HAP-1 (cell line): ENCODE measurements at regions not wholly inside any gene's neighbourhood (a gene's known extent, or its start where the extent isn't known, plus 50 kb on each side); places are given as distances from the start of the nearest gene placed in this dataset.

Source experiments
- DNase-seq, 2 experiments: peaks; one replicate each; pipeline ENCODE4 v3.0.0-alpha.2; 2016 to 2020; ENCODE audit warnings: low spot score in 2 of 2
- H3K27me3 ChIP-seq: fragments of 250-450 bp; sonication (Bioruptor Pico); 2 replicates; pipeline ENCODE4 v1.5.1; 2020; ENCODE audit warnings: low read depth, mild to moderate bottlenecking, moderate library complexity
- H3K36me3 ChIP-seq: fragments of 250-450 bp; sonication (Bioruptor Pico); replicated peaks from 2 replicates; pipeline ENCODE4 v1.5.1; 2020; ENCODE audit warnings: mild to moderate bottlenecking
- H3K4me1 ChIP-seq: fragments of 250-450 bp; sonication (Bioruptor Pico); 2 replicates; pipeline ENCODE4 v1.5.1; 2020; ENCODE audit warnings: mild to moderate bottlenecking
- H3K4me3 ChIP-seq: fragments of 250-450 bp; sonication (Bioruptor Pico); 2 replicates; pipeline ENCODE4 v1.5.1; 2020; ENCODE audit warnings: mild to moderate bottlenecking, moderate library complexity
- H3K9me3 ChIP-seq: fragments of 250-450 bp; sonication (Bioruptor Pico); 2 replicates; pipeline ENCODE4 v1.5.1; 2020; ENCODE audit warnings: mild to moderate bottlenecking, moderate library complexity
- in situ Hi-C: fragments of 300-500 bp; cut with MboI; formaldehyde crosslinking; loops from 3 replicates; pipeline ENCODE4 v1.14.3; 2020; ENCODE audit warnings: low sequenced_read_pairs, inconsistent platforms, mixed read lengths

DNA sequence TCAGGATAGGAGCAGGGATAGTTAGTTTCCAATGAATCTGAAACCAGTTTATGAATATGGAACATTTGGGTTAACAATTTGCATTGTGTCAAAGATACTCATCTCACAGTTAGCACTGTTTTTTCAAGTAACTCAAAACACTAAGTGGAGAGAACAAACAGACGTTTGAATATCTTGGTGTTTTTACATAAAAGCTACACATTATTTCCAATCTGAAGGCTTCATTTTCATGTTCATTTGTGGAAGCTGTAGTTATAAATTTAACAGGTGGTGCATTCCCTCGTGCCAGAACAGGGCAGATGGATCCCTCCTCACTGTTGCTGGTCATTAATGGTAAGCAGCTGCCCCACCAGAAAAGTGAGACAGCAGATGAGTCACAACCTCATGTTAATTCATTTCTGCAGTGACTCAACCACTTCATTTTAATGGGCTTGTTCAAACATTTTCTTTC, 286.9 kb downstream of the TMX3 start:
- Histone ChIP-seq H3K4me3 (no peak overlapping the region), H3K4me1 (no peaks in the 10 kb centered on the region), H3K27me3 (no peaks in the 10 kb centered on the region), H3K36me3 (no peaks in the 10 kb centered on the region), H3K9me3 (no peaks in the 10 kb centered on the region)
- in situ Hi-C loops, result no loop called here
- no peak for DNase-seq

DNA sequence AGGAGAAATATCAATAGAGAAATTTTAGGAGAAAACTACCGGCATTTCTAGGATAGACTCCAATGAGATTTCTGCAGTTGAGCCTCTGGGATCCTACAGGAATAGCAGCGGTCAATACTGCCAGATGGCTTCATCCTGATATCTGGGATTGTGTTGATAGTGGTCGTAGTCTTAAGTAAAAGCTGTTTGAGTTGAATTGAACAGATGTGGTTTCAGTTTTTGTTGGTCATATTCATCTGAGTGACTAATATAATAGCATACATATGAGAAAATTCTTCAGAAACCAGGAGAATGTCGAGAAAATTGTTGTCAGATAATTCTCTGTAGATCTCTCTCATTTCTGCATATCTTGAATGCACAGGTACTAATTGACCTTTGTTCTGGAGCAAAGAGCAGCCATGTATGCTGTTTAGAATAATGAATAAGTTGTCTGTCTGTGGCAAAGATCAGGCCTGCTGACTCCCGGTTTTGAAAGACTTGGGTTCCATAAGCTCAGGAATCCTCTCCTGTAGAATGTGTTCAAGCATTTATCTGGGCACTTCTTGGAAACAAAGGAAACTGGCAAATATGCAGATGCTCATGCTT, 288.1 kb downstream of the TMX3 start:
- no peaks in the 10 kb centered on the region for H3K4me1 ChIP-seq
- in situ Hi-C loops, result no loop called here
- H3K27me3 ChIP-seq, result no peaks in the 10 kb centered on the region
- DNase-seq, result no peak
- H3K4me3 ChIP-seq, result no peak overlapping the region
- H3K9me3 ChIP-seq, result no peaks in the 10 kb centered on the region
- H3K36me3 ChIP-seq, result no peaks in the 10 kb centered on the region

DNA sequence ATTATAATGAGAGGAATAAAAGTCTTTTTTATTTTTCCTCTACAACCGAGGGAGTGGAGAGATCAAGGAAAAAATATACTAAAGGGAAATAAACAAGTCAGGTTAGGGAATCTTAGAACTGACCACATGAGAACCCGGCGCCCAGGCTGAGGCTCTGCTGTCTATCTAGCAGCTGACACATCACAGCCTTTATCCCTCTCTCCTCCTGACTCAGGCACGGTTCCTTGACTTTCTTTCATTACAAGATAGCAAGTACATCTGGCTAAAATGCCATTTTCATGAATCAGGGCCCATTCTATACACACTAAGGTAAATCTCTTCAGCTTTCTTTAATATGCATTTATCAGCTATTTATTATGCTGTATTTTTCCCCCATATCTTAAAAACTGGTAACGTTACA, 296.0 kb downstream of the TMX3 start:
- in situ Hi-C loops, result no loop called here
- DNase-seq, result no peak
- H3K4me1 ChIP-seq, result no peaks in the 10 kb centered on the region

DNA sequence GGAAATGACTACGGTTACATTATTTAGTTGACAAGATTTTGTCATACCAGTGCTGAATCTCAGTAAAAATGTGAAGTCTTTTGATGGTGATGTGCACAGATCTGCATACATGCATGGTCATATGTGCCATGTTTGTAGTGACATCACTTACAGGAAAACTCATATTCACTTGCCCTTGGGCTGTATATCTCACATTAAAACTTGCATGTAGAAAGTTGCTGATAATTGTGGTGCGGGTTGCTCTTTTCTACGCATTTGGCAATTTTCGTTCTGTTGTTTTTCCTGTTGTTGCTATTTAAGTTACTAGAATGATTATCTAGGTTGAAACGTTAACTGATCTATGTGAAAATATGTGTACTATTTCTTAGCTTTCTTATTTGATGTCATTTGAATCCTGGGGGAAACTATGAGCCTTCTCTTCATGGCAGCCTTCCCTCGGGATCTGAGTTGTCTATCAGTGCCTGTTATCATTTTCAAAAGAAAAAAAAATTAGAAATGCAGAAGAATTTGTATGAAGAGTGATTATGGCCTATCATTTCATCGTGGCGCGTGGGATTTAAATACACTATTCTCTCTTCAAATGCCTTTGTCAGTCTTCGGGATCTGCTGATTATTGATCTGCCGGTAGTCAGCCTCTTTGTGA, 296.6 kb downstream of the TMX3 start:
- H3K27me3 ChIP-seq, result no peaks in the 10 kb centered on the region
- DNase-seq, result no peak
- H3K4me3 ChIP-seq, result no peak overlapping the region
- H3K9me3 ChIP-seq, result no peaks in the 10 kb centered on the region
- no peaks in the 10 kb centered on the region for H3K4me1 ChIP-seq
- in situ Hi-C loops, result no loop called here
- no peaks in the 10 kb centered on the region for H3K36me3 ChIP-seq

More for the DNA sequence above, 296.0 kb downstream of the TMX3 start:
- Histone ChIP-seq H3K36me3 (no peaks in the 10 kb centered on the region), H3K9me3 (no peaks in the 10 kb centered on the region), H3K4me3 (no peak overlapping the region), H3K27me3 (no peaks in the 10 kb centered on the region)

DNA sequence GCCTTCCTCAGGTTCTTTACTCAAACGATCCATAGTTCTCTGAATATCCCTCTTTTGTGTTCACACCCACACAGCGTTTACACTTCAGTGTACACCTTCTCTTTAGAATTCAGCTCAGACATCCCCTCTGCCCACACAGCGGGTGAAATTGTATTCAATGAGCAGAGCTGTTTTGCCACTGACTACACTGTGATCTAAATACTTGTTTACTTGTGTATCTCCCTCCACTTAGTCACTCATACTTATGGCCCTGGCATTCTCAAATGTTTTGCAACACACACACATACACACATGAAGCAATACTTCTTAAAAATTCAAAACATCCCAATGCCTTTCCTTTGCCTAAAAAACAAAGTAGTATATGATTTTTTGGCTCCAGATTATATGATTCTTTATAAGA, 297.1 kb downstream of the TMX3 start:
- in situ Hi-C loops, result no loop called here
- Histone ChIP-seq H3K4me3 (no peak overlapping the region), H3K9me3 (no peaks in the 10 kb centered on the region), H3K4me1 (no peaks in the 10 kb centered on the region), H3K36me3 (no peaks in the 10 kb centered on the region), H3K27me3 (no peaks in the 10 kb centered on the region)
- DNase-seq, result no peak

DNA sequence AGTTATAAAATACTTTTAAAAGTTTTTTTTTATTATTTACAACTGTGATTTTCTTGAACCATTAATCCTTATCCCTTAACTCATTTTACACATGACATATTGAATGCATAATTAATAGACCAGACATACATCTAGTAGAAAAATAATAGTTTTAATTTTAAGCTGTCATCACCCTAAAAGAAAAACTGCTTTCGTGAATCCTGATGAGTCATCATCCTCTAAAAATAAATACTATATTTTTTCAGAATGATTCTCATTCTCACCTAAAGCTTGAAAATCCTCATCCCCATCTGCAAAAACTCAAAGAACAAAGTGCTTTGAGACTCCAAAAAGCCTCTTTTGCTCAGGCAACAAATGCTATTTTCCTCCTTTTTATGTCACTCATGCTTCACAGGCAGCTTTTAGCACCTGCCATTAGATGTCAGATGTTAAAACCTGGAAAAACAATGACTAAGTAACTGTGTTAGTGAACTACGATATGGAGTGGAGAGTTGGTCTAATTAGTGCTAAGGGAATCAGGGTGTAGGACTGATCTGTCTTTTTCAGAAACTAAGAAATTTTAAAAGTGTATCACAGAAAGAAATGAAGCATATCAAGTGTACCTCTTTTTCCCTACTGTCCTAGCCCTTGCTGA, 297.6 kb downstream of the TMX3 start:
- in situ Hi-C loops, result no loop called here
- H3K4me3 ChIP-seq, result no peak overlapping the region
- DNase-seq, result no peak

DNA sequence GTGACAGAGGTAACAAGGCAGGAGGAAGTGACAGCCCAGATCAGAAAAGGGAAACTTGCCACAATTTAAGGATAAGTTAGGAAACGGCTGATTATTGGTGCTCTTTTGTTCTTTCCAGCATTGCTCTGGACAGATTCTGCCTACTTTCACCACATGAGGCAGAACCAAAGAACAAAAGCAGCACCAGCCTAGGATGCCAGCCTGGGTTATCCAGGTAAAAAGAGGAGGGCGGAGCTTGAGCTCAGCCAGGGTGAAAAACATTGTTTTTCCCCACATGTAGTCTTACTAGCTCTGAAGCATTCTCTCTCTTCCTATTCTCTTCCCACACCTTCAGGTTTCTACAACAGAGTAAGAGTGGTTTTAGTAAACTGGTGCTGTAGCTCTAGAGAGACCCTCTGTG, 300.5 kb downstream of the TMX3 start:
- in situ Hi-C loops, result no loop called here
- no peaks in the 10 kb centered on the region for H3K9me3 ChIP-seq
- H3K36me3 ChIP-seq, result no peaks in the 10 kb centered on the region
- no peak for DNase-seq
- no peak overlapping the region for H3K4me3 ChIP-seq
- H3K27me3 ChIP-seq, result no peaks in the 10 kb centered on the region
- no peaks in the 10 kb centered on the region for H3K4me1 ChIP-seq

More for the DNA sequence above, 297.6 kb downstream of the TMX3 start:
- Histone ChIP-seq H3K36me3 (no peaks in the 10 kb centered on the region), H3K4me1 (no peaks in the 10 kb centered on the region), H3K27me3 (no peaks in the 10 kb centered on the region), H3K9me3 (no peaks in the 10 kb centered on the region)

DNA sequence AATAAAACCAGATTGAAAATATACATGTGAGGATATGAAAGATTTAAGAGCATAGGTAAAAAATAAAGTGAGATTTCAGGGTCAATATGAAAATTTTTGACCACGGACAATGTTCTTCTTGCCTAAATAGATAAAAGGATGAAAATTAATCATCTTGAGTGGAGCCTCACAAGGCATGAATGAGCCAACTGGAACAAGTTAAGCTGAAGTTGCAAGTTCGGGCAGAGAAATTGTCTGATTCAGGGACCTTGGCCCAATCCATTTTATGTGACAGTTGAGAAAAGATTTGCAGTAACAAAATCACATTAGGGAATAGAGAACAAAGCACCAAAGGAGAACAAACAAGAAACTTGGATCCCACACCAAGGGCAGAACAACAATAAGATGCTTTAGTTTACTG, 305.3 kb downstream of the TMX3 start:
- Histone ChIP-seq H3K4me3 (no peak overlapping the region), H3K27me3 (no peaks in the 10 kb centered on the region), H3K9me3 (no peaks in the 10 kb centered on the region), H3K4me1 (no peaks in the 10 kb centered on the region), H3K36me3 (no peaks in the 10 kb centered on the region)
- no peak for DNase-seq
- in situ Hi-C loops, result no loop called here

DNA sequence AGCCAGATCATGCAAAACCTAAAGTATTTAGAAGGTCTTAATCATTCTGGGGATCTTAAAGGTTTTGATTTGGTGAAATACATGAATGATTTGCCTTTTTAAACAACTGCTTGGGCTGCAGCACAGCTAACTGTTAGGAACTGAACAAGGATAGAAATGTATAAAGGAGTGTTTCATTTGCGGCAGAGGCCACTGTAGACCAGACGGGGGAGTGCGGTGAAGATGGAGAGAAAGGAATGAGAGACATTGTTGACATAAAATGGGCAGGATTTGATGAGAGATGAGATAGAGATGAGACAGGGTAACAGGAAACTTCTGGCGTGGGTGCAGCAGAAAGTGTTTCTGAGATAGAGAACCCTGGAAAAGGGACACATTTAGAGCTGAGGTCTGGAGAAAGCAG, 308.1 kb downstream of the TMX3 start:
- Histone ChIP-seq H3K36me3 (no peaks in the 10 kb centered on the region), H3K4me1 (no peaks in the 10 kb centered on the region), H3K4me3 (no peak overlapping the region), H3K27me3 (no peaks in the 10 kb centered on the region), H3K9me3 (no peaks in the 10 kb centered on the region)
- DNase-seq, result no peak
- in situ Hi-C loops, result no loop called here

DNA sequence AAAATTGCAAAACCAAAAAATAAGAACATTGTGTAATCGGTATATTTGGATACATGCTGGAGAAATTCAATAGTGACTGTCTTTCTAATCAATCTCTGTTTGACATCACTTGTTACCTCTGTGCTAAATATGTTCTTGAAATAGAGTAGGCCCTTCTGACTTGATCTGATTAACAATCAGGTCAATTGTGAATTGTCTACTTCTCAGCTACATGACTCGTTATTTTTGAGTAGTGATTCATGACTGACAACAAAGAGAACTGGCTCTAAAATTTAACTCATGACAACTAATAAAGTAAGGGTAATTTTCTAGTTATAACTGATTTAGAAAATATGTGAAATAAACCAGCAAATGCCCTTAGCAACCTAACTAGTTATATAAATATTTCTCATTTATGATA, 312.1 kb downstream of the TMX3 start:
- DNase-seq, result no peak
- no peaks in the 10 kb centered on the region for H3K36me3 ChIP-seq
- no peaks in the 10 kb centered on the region for H3K4me1 ChIP-seq
- no peaks in the 10 kb centered on the region for H3K27me3 ChIP-seq
- in situ Hi-C loops, result no loop called here
- no peak overlapping the region for H3K4me3 ChIP-seq
- H3K9me3 ChIP-seq, result no peaks in the 10 kb centered on the region

DNA sequence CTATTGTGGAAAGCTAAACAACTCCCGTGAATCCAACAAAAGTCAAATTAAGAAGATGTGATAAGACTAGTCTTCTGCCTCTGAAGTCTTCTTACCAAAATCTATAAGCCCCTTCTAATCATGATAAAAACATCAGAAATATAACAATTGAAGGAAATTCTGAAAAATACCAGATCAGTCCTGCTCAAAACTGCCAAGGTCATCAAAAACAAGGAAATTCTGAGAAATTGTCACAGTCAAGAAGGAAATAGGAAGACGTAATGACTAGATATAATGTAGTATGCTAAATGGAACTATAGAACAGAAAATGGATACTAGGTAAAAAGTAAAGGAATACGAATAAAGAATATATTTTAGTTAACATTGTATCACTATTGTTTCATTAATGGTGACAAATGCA, 314.0 kb downstream of the TMX3 start:
- no peaks in the 10 kb centered on the region for H3K36me3 ChIP-seq
- H3K4me1 ChIP-seq, result no peaks in the 10 kb centered on the region
- H3K9me3 ChIP-seq, result no peaks in the 10 kb centered on the region
- no peak overlapping the region for H3K4me3 ChIP-seq
- in situ Hi-C loops, result no loop called here
- DNase-seq, result no peak
- H3K27me3 ChIP-seq, result no peaks in the 10 kb centered on the region

DNA sequence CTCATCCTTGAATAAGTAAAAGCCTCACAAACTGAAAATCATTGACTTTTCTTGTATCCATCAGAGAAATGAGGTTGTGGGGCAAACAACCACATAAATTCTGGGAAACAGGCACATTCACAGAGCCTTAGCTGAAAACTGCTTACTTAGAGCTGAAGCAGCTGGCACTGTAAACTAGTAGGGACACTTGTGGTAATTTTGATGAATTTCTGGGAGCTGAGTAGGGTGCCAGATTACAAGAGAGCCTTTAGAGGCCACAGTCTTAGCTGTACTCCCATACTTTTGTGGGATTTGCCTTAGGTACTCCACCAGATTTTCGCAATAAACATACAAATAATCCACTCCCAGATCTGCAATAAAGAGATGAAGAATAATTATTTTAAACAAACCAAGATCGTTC, 315.2 kb downstream of the TMX3 start:
- no peaks in the 10 kb centered on the region for H3K36me3 ChIP-seq
- DNase-seq, result no peak

DNA sequence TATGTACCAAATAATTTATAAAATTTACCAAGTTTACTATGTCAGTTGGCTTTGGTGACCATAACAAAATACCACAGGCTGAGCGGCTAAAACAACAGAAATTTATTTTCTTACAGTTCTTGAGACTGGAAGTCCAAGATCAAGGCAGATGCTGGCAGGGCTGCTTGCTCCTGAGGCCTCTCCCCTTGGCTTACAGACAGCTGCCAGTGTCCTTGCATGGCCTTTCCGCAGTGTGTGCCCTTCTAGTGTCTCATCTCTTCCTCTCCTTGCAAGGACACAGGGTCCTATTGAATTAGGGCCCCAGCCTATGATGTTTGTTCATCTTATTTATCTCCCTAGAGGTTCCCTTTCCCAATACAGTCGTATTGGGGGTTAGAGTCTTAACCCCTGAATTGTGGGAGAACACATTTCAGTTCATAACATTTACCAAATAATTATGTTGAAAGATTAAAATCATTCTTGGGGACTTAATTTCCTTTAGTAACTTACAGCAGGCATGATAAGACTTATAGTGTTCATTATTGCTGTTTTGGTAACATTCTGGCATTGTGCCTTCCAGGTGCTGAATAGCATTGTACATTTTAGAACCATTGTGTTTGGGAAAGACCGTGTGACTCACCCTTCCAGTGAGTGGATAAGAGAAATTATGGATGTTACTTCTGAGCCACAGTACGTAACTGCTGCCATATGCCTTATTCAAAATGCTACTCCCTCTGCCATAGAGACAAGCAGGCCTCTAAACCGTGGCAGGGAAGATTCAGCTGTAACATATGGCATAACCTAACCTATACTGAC, 317.5 kb downstream of the TMX3 start:
- in situ Hi-C loops, result no loop called here
- Histone ChIP-seq H3K27me3 (no peaks in the 10 kb centered on the region), H3K4me1 (no peaks in the 10 kb centered on the region), H3K4me3 (no peak overlapping the region), H3K9me3 (no peaks in the 10 kb centered on the region), H3K36me3 (no peaks in the 10 kb centered on the region)
- no peak for DNase-seq

More for the DNA sequence above, 315.2 kb downstream of the TMX3 start:
- H3K4me3 ChIP-seq, result no peak overlapping the region
- H3K27me3 ChIP-seq, result no peaks in the 10 kb centered on the region
- in situ Hi-C loops, result no loop called here
- H3K4me1 ChIP-seq, result no peaks in the 10 kb centered on the region
- no peaks in the 10 kb centered on the region for H3K9me3 ChIP-seq

DNA sequence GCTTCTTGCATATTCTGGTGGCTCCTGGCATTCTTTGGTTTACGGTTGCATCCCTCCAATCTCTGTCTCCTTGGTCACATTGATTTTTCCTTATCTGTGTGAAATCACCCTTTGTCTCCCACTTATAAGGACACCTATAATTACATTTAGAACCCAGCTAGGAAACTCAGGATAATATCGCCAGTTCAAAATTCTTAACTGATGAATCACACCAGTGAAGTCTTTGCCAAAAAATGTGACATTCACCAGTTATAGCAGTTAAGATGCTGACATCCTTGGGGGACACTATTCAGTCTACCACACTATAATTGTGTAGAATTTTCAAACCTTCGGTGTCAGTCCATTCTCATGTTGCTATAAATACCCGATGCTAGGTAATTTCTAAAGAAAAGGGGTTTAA, 320.2 kb downstream of the TMX3 start:
- no peaks in the 10 kb centered on the region for H3K9me3 ChIP-seq
- no peaks in the 10 kb centered on the region for H3K27me3 ChIP-seq
- DNase-seq, result no peak
- in situ Hi-C loops, result no loop called here
- no peaks in the 10 kb centered on the region for H3K4me1 ChIP-seq
- no peaks in the 10 kb centered on the region for H3K36me3 ChIP-seq
- H3K4me3 ChIP-seq, result no peak overlapping the region
